ENCODE measurements at regions not wholly inside any gene's neighbourhood (a gene's known extent, or its start where the extent isn't known, plus 50 kb on each side); places are given as distances from the start of the nearest gene placed in this dataset.

DNA sequence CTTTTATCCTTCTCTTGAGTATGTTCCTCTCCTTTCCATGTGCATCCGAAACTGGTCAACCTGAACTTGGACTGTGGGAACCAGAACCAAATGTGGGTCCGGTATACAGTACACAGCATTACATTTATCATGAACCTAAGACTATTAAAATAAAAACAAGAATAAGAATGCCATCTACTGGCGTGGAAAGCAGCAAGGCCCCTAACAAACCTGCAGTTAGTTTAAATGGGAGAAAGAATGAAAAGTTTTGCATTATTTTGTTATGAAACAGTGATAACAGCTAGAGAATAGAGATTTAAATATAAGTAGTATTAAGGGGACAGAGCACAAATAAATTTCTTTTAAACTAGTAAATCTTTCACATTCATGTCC is 159.5 kb downstream of the RBM26 start:
- Histone ChIP-seq H2AFZ (ENCODE audit: insufficient read depth, low read depth, low read length, poor library complexity, severe bottlenecking) (no peak overlapping the region), H4K20me1 (ENCODE audit: insufficient read depth, low read length) (no peaks in the 10 kb centered on the region), H3K9me3 (replicated peaks in 1 of 2; ENCODE audit: control insufficient read depth in 1 of 2, insufficient read depth in 1 of 2, low read length in 2 of 2) (no peaks in the 10 kb centered on the region), H3K4me1 (ENCODE audit: control insufficient read depth in 1 of 2, insufficient read depth in 2 of 2, low read length in 2 of 2) (no peaks in the 10 kb centered on the region), H3K27me3 (ENCODE audit: control insufficient read depth in 2 of 2, insufficient read depth in 2 of 2, low read length in 2 of 2) (no peaks in the 10 kb centered on the region), H3K27ac (ENCODE audit: low read depth in 1 of 2, low read length in 2 of 2) (no peak overlapping the region), H3K9ac (ENCODE audit: insufficient read depth, low read length, poor library complexity, severe bottlenecking) (no peak overlapping the region), H3K4me3 (replicated peaks in 1 of 3; ENCODE audit: low read depth in 2 of 3, low read length in 3 of 3) (no peak overlapping the region), H3K36me3 (replicated peaks in 1 of 2; ENCODE audit: control insufficient read depth in 1 of 2, insufficient read depth in 2 of 2, low read length in 2 of 2) (no peaks in the 10 kb centered on the region), H3K4me2 (replicated peaks; ENCODE audit: extremely low read depth, low read length, poor library complexity, severe bottlenecking) (no peak overlapping the region), H3K79me2 (ENCODE audit: insufficient read depth, low read length) (no peaks in the 10 kb centered on the region)
- DNase-seq = no peak
- Mint-ChIP-seq H3K27ac (no peak overlapping the region), H3K9me3 (peaks cover 0 to 2% (median 0%) of the 10 kb centered on the region in 7 donors), H3K27me3 (ENCODE audit: low read depth in 3 of 3) (peaks cover 0 to 6% (median 2%) of the 10 kb centered on the region in 3 donors), H3K4me3 (no peak overlapping the region), H3K36me3 (no peaks in the 10 kb centered on the region), H3K4me1 (no peaks in the 10 kb centered on the region)
- intact Hi-C loops (cut with micrococcal nuclease) = no loop called here
- TF ChIP-seq, protein P1, sequence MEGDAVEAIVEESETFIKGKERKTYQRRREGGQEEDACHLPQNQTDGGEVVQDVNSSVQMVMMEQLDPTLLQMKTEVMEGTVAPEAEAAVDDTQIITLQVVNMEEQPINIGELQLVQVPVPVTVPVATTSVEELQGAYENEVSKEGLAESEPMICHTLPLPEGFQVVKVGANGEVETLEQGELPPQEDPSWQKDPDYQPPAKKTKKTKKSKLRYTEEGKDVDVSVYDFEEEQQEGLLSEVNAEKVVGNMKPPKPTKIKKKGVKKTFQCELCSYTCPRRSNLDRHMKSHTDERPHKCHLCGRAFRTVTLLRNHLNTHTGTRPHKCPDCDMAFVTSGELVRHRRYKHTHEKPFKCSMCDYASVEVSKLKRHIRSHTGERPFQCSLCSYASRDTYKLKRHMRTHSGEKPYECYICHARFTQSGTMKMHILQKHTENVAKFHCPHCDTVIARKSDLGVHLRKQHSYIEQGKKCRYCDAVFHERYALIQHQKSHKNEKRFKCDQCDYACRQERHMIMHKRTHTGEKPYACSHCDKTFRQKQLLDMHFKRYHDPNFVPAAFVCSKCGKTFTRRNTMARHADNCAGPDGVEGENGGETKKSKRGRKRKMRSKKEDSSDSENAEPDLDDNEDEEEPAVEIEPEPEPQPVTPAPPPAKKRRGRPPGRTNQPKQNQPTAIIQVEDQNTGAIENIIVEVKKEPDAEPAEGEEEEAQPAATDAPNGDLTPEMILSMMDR (IDR thresholded peaks at IDR 0.05) = no peak
- WGBS (ENCODE audit: insufficient coverage) = 100% methylated on average over 1 of the region's 3 CpGs

DNA sequence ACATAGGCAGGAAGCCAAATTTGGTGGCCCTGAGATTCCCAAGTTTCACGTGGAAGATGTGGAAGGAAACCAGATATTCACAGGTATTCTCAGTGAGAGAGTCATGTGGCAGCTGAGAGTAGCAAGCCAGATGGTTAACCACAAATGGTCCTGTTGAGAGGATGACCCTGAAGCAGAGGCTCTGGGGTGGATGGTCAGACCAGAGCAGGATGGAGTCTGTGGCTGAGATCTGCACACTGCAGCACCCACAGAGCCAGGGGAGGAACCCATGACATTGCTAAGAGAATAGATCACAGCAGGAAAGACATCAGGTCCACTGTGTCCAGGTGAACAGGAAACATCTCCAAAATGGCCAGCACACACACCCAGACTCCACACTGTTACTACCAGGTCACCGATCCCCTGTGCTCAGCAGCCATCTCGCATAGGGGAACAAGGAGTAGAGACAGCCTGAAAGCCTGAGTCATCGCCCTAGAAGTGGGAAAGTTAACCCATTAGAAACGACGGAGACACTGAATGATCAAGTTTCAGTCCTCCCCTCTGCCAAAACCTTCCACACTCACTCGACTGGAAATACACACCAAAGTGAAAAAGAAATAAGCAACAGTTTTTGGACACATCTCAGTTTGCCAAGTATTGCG is 160.0 kb downstream of the RBM26 start:
- no peak overlapping the region for H3K4me2 ChIP-seq (replicated peaks; ENCODE audit: extremely low read depth, low read length, poor library complexity, severe bottlenecking)
- H3K79me2 ChIP-seq (ENCODE audit: insufficient read depth, low read length) = no peaks in the 10 kb centered on the region
- H3K9ac ChIP-seq (ENCODE audit: insufficient read depth, low read length, poor library complexity, severe bottlenecking) = no peak overlapping the region
- H3K36me3 ChIP-seq (replicated peaks in 1 of 2; ENCODE audit: control insufficient read depth in 1 of 2, insufficient read depth in 2 of 2, low read length in 2 of 2) = no peaks in the 10 kb centered on the region
- intact Hi-C loops (cut with micrococcal nuclease) = no loop called here
- H3K4me1 ChIP-seq (ENCODE audit: control insufficient read depth in 1 of 2, insufficient read depth in 2 of 2, low read length in 2 of 2) = no peaks in the 10 kb centered on the region
- DNase-seq = no peak
- H2AFZ ChIP-seq (ENCODE audit: insufficient read depth, low read depth, low read length, poor library complexity, severe bottlenecking) = no peak overlapping the region
- H3K4me3 ChIP-seq (replicated peaks in 1 of 3; ENCODE audit: low read depth in 2 of 3, low read length in 3 of 3) = no peak overlapping the region
- WGBS (ENCODE audit: insufficient coverage) = 76% methylated on average over 8 of the region's 8 CpGs
- H3K27me3 ChIP-seq (ENCODE audit: control insufficient read depth in 2 of 2, insufficient read depth in 2 of 2, low read length in 2 of 2) = no peaks in the 10 kb centered on the region
- no peaks in the 10 kb centered on the region for H3K9me3 ChIP-seq (replicated peaks in 1 of 2; ENCODE audit: control insufficient read depth in 1 of 2, insufficient read depth in 1 of 2, low read length in 2 of 2)
- peaks cover 0 to 8% (median 5%) of the 10 kb centered on the region in 3 donors for H3K27me3 Mint-ChIP-seq (ENCODE audit: low read depth in 3 of 3)
- no peaks in the 10 kb centered on the region for H4K20me1 ChIP-seq (ENCODE audit: insufficient read depth, low read length)
- TF ChIP-seq, protein P1 (IDR thresholded peaks at IDR 0.05) = no peak
- H3K4me3 Mint-ChIP-seq = no peak overlapping the region
- no peak overlapping the region for H3K27ac ChIP-seq (ENCODE audit: low read depth in 1 of 2, low read length in 2 of 2)
- no peak overlapping the region for H3K27ac Mint-ChIP-seq
- peaks cover 0 to 3% (median 0%) of the 10 kb centered on the region in 7 donors for H3K9me3 Mint-ChIP-seq
- no peaks in the 10 kb centered on the region for H3K4me1 Mint-ChIP-seq
- H3K36me3 Mint-ChIP-seq = no peaks in the 10 kb centered on the region

Measured in CD14-positive monocyte (primary cell).